Fibroblast of pulmonary artery (primary cell): ENCODE measurements at regions not wholly inside any gene's neighbourhood (a gene's known extent, or its start where the extent isn't known, plus 50 kb on each side); places are given as distances from the start of the nearest gene placed in this dataset.

ENCODE experiments used
- DNase-seq: peaks from one replicate; pipeline ENCODE4 v3.0.0-alpha.2; 2010; ENCODE audit warnings: low read depth
- H3K4me3 ChIP-seq: replicated peaks from 2 replicates; pipeline ENCODE4 v1.5.1; 2011; ENCODE audit warnings: low read depth, mild to moderate bottlenecking, control low read depth, low read length, moderate library complexity
- TF ChIP-seq, protein P1 (sequence below): IDR thresholded peaks from 2 replicates; pipeline ENCODE4 v1.5.1; 2011; ENCODE audit warnings: mild to moderate bottlenecking, control low read depth, low read length, inconsistent platforms; ENCODE audit errors: missing control alignments

DNA sequence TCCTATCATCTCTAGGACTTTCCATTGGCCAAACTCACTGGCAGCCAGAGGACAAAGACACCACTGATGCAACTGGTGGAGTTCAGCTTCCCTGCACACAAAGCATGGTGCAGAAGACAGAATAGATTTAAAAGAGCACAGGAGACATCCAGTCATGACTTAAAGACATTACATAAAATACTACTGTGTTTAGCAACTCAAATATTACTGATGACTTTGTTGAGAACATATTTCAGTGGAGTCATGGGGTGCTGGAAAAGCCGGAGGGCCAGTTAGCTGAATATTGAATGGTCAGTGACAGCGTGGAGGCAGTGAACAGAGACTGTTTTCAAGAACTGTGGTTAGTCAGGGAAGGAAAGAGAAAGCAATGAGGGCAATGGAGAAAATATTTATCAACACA lies 296.3 kb upstream of the NRP1 start:
- TF ChIP-seq, protein P1, sequence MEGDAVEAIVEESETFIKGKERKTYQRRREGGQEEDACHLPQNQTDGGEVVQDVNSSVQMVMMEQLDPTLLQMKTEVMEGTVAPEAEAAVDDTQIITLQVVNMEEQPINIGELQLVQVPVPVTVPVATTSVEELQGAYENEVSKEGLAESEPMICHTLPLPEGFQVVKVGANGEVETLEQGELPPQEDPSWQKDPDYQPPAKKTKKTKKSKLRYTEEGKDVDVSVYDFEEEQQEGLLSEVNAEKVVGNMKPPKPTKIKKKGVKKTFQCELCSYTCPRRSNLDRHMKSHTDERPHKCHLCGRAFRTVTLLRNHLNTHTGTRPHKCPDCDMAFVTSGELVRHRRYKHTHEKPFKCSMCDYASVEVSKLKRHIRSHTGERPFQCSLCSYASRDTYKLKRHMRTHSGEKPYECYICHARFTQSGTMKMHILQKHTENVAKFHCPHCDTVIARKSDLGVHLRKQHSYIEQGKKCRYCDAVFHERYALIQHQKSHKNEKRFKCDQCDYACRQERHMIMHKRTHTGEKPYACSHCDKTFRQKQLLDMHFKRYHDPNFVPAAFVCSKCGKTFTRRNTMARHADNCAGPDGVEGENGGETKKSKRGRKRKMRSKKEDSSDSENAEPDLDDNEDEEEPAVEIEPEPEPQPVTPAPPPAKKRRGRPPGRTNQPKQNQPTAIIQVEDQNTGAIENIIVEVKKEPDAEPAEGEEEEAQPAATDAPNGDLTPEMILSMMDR: no peak
- H3K4me3 ChIP-seq: no peak overlapping the region
- DNase-seq: no peak

DNA sequence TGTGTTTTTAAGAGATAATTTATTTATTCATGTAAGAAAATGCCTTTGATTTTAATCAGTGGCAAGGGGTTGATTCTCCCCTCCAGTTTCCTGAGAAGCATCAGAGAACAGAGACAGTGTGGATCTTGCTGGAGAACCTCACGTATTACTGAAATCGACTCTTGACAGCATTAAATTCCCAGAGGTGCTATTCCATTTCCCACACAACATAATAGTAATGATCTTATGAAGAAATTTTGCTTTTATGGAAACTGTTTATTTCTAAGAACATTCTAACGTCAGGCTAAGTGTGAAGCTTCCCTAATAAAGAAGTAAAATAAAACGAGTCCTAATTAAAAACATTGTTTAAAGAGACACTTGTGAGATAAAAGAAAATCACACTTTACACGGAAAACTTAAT lies 293.1 kb upstream of the NRP1 start:
- TF ChIP-seq, protein P1: no peak
- DNase-seq: no peak
- no peak overlapping the region for H3K4me3 ChIP-seq

DNA sequence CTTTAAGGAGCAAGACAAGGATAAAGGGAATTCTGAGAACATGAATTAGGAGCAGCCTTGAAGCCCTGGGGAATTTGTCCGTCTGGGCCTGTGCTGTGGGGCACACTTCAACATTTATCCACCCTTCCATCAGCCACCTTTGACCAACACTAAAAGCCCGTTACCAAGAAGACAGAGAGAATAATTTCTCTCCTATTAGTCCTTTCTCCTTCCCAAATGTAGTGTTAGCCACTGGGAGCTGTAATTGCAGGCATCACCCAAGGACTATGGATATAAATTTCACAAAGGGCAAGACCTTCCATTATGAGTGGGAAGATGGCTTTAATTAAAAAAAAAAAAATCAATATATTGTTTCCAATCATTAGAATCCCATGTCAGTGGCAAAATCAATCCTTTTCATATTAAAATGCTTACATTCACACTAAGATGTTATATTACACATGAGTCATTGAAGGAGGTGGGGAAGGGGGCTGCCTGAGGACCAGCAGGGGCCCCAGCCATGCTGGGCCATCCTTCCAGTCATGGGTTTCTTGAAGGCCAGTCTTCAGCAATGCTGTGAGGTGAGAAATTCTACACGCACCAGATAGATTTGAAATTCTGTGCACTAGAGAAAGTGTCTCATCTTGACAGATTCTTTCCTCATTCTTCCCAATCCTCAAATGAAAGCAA lies 292.5 kb upstream of the NRP1 start:
- no peak overlapping the region for H3K4me3 ChIP-seq
- DNase-seq: no peak
- TF ChIP-seq, protein P1: no peak

DNA sequence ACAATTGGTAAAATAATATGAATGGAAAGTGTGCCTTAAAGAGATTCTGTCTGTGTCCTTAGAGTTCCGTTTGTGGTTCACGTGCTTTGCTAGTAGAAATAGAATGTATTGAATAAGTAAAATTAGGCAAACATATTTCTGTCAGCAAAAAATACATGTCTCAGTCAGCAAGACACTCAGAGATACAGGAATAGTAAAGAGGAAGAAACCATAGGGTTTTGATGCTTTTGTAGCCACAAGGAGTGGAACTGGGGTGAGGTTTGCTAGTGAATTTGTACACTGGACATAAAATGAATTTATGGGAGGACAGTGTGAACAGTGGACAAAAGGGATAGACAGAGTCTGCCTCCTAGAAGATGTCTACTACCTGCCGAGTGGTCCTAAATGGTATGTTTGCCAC lies 289.2 kb upstream of the NRP1 start:
- DNase-seq: no peak
- H3K4me3 ChIP-seq: no peak overlapping the region
- TF ChIP-seq, protein P1: no peak

DNA sequence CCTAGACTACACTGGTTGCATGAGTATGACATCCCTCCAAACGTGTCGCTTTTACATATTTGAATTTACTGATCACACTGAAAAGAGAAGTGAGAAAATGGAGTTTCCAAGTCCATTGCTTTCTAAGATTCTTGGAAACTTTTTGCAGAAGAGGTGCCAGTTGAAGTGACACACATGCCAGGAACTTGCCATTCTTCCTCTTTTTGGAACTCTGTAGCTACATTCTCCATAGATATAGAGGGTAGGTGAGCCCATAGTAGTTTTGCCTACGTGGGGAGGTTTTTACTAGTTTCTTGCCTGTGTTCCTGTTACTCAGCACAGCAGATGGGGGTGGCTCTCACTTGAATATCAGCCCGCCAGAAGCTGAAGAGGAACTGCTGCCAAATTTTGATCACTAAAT lies 286.6 kb upstream of the NRP1 start:
- no peak for DNase-seq
- TF ChIP-seq, protein P1: no peak
- no peak overlapping the region for H3K4me3 ChIP-seq

DNA sequence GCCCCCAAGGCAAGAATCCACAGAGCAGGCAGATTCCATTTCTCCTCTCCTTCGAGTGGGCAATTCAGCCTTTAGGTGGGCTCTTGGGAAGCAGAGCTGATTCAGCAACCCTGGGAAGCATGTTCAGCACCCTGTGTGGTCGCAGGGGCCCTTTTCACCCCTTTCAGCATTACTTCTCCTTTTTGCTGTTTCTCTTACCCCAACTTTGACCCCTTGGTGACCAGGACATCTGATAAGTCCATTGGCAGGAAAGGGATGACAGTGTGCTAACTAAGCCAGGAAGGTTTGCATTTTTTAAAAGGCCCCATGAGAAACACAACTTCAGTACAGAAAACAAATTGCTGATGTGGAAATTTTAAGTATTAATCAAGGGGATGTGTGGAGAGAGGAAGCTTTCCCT lies 283.7 kb upstream of the NRP1 start:
- TF ChIP-seq, protein P1: no peak
- no peak overlapping the region for H3K4me3 ChIP-seq
- DNase-seq: no peak
